Loucy (cell line): ENCODE measurements at regions not wholly inside any gene's neighbourhood (a gene's known extent, or its start where the extent isn't known, plus 50 kb on each side); places are given as distances from the start of the nearest gene placed in this dataset.

Source experiments
- CTCF ChIP-seq: fragments of 200-600 bp; sonication (generic); conservative IDR thresholded peaks from 2 replicates; pipeline ENCODE4 v1.5.1; 2014; ENCODE audit warnings: mild to moderate bottlenecking, antibody characterized with exemption, low read length
- EZH2phosphoT487 ChIP-seq: fragments of 200-600 bp; IDR thresholded peaks from 2 replicates; pipeline ENCODE4 v1.6.1; 2018; ENCODE audit warnings: antibody characterized with exemption, mild to moderate bottlenecking, moderate library complexity, borderline replicate concordance

GRCh38 chr1:110788673-110789072 lies 84.3 kb upstream of the CD53 start:
- TF ChIP-seq CTCF (no peak), EZH2phosphoT487 (no peak)
